ENCODE measurements at regions not wholly inside any gene's neighbourhood (a gene's known extent, or its start where the extent isn't known, plus 50 kb on each side); places are given as distances from the start of the nearest gene placed in this dataset.

GRCh38 chr9:34866614-34867013, 91.5 kb upstream of the PHF24 start:
- TF ChIP-seq CTCF (conservative IDR thresholded peaks at IDR 0.05; ENCODE audit: low read depth, low read length) (no peak), EZH2phosphoT487 (IDR thresholded peaks at IDR 0.05; ENCODE audit: borderline replicate concordance, low read length) (no peak)

Data from PC-3 (cell line).